ENCODE measurements at regions not wholly inside any gene's neighbourhood (a gene's known extent, or its start where the extent isn't known, plus 50 kb on each side); places are given as distances from the start of the nearest gene placed in this dataset.

GRCh38 chr3:16816048-16816780, 68.5 kb upstream of the PLCL2 start:
- TF ChIP-seq CTCF (IDR thresholded peaks at IDR 0.05), result no peak
- no peak for TF ChIP-seq POLR2AphosphoS5 (IDR thresholded peaks at IDR 0.05)

Data from transverse colon (tissue), 4 donors.